ENCODE measurements at regions not wholly inside any gene's neighbourhood (a gene's known extent, or its start where the extent isn't known, plus 50 kb on each side); places are given as distances from the start of the nearest gene placed in this dataset.

- no peak for TF ChIP-seq CTCF (conservative IDR thresholded peaks at IDR 0.05; ENCODE audit: low read depth in 2 of 2)
- no peak for TF ChIP-seq EZH2 (IDR thresholded peaks at IDR 0.05; ENCODE audit: low read depth, unreplicated experiment)
- no peak for TF ChIP-seq POLR2AphosphoS5 (IDR thresholded peaks at IDR 0.05; ENCODE audit: low read depth)
- TF ChIP-seq REST (IDR thresholded peaks at IDR 0.05; ENCODE audit: unreplicated experiment) = no peak
- TF ChIP-seq ZNF114 (CRISPR knock-in tag; IDR thresholded peaks at IDR 0.05) = no peak
- no peak for TF ChIP-seq EZH2phosphoT487 (IDR thresholded peaks at IDR 0.05; ENCODE audit: unreplicated experiment)
- TF ChIP-seq CREB1 (CRISPR knock-in tag; IDR thresholded peaks at IDR 0.05; ENCODE audit: low read depth) = no peak
- no peak for TF ChIP-seq JUNB (IDR thresholded peaks at IDR 0.05; ENCODE audit: unreplicated experiment)
- no peak for TF ChIP-seq ETS1 (IDR thresholded peaks at IDR 0.05)
- no peak for TF ChIP-seq NANOG (IDR thresholded peaks at IDR 0.05; ENCODE audit: borderline replicate concordance)
Observed at GRCh38 chr20:16676891-16677290, 52.9 kb upstream of the SNRPB2 start.

Data from GM23338 (cell line).